GM12874 (cell line): ENCODE measurements at regions not wholly inside any gene's neighbourhood (a gene's known extent, or its start where the extent isn't known, plus 50 kb on each side); places are given as distances from the start of the nearest gene placed in this dataset.

Source experiments
- TF ChIP-seq, protein P1 (sequence below): IDR thresholded peaks from 2 replicates; pipeline ENCODE4 v1.5.1; 2011; ENCODE audit warnings: low read depth, mild to moderate bottlenecking, control low read depth, low read length, moderate library complexity; ENCODE audit not compliant: insufficient read depth

- TF ChIP-seq, protein P1, sequence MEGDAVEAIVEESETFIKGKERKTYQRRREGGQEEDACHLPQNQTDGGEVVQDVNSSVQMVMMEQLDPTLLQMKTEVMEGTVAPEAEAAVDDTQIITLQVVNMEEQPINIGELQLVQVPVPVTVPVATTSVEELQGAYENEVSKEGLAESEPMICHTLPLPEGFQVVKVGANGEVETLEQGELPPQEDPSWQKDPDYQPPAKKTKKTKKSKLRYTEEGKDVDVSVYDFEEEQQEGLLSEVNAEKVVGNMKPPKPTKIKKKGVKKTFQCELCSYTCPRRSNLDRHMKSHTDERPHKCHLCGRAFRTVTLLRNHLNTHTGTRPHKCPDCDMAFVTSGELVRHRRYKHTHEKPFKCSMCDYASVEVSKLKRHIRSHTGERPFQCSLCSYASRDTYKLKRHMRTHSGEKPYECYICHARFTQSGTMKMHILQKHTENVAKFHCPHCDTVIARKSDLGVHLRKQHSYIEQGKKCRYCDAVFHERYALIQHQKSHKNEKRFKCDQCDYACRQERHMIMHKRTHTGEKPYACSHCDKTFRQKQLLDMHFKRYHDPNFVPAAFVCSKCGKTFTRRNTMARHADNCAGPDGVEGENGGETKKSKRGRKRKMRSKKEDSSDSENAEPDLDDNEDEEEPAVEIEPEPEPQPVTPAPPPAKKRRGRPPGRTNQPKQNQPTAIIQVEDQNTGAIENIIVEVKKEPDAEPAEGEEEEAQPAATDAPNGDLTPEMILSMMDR, result no peak
Observed at GRCh38 chr6:135555550-135555949, 58.0 kb upstream of the AHI1 start.

- TF ChIP-seq, protein P1, result no peak
Observed at GRCh38 chr6:135557582-135557981, 60.0 kb upstream of the AHI1 start.

- TF ChIP-seq, protein P1, result no peak
Observed at GRCh38 chr6:135566311-135567068, 69.0 kb upstream of the AHI1 start.

- TF ChIP-seq, protein P1, result no peak
Observed at GRCh38 chr6:135567375-135568083, 70.0 kb upstream of the AHI1 start.

GRCh38 chr6:135568379-135568778 is 70.8 kb upstream of the AHI1 start:
- TF ChIP-seq, protein P1, result no peak

GRCh38 chr6:135572051-135572450 is 74.5 kb upstream of the AHI1 start:
- TF ChIP-seq, protein P1, result no peak

DNA sequence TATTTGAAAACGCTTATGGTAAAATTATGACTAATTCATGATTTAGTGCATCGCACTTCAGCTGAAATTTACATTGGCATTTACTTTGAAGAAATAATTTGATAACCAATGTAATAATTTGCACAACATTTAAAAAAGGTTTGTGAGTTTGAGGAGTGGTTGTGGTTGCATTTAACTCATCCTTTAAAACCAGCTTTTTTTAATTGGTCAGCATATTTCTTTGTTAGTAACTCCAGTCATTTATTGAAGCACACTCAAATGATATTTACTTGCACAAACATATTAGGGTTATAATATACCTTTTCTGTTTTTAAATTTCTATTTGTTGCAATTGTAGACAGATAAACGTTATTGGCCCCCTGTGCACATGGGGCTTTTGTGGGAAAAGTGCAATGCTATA is 78.1 kb upstream of the AHI1 start:
- TF ChIP-seq, protein P1, result no peak
